Breast epithelium (tissue), 3 donors: ENCODE measurements at regions not wholly inside any gene's neighbourhood (a gene's known extent, or its start where the extent isn't known, plus 50 kb on each side); places are given as distances from the start of the nearest gene placed in this dataset.

Experiments
- CTCF ChIP-seq, 3 donors: fragments of 450-650 bp; IDR thresholded peaks; one replicate each; pipeline ENCODE4 v1.5.1; 2016 to 2017; ENCODE audit warnings: antibody characterized with exemption in 3 of 3, mild to moderate bottlenecking in 3 of 3, moderate library complexity in 3 of 3
- POLR2AphosphoS5 ChIP-seq, 3 donors: sonication (generic); formaldehyde crosslinking; IDR thresholded peaks; one replicate each; pipeline ENCODE4 v1.6.1; 2017; ENCODE audit warnings: antibody characterized with exemption in 3 of 3

DNA sequence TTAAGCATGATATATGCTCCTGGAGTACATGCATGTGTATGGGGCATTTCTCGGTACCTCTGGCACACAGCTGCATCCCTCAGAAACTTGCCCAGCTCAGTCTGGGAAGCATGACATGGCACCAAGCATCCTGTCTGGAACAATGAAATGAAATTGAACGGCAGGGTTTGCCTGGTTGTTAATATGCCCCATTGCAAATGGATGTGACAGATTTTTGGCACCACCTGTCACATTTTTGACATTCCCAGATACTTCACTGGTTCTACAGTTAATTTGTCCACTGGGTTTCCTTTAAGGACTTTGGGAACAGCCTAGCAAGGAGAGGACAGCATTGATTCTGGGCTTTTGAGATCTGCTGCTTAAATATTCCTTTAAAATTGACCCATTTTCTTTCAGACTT, 305.8 kb downstream of the TSN start:
- TF ChIP-seq POLR2AphosphoS5 (IDR thresholded peaks at IDR 0.05), result no peak
- TF ChIP-seq CTCF (IDR thresholded peaks at IDR 0.05), result no peak
